ENCODE measurements at regions not wholly inside any gene's neighbourhood (a gene's known extent, or its start where the extent isn't known, plus 50 kb on each side); places are given as distances from the start of the nearest gene placed in this dataset.

DNA sequence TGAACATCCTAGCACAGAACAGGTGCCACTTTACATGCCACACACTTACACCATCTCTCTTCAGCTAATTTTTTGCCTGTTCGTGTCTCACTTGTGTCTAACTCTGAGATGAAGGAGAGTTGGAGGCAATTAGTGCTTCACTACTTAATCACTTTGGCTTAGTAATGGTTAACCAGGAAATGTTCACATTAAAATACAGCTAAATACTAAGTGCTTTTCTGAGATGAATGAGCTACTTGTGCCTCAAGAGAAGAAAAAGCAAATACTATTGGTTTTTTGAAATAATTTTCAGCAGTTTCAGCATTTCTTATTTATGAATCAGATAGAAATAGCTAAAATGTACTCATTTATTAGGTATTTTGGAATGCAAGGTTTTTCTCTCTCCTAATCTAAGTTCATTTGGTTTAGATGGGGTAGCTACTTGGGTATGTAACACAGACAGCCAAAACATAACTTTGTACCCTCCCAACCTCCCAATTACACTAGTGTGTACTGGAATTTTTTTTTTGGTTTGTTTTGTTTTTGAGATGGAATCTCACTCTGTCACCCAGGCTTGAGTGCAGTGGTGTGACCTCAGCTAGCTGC is 1474.1 kb upstream of the SEL1L start:
- H3K27me3 ChIP-seq: no peaks in the 10 kb centered on the region
- DNase-seq (ENCODE audit: low spot score in 2 of 2): no peak
- WGBS: 87% methylated on average over 1 of the region's 1 CpG
- H3K4me3 ChIP-seq: no peak overlapping the region
- H3K27ac ChIP-seq: no peak overlapping the region
- no peaks in the 10 kb centered on the region for H3K4me1 ChIP-seq
- TF ChIP-seq EP300 (IDR thresholded peaks at IDR 0.05): no peak
- no peak for TF ChIP-seq POLR2A (IDR thresholded peaks at IDR 0.05)
- TF ChIP-seq POLR2AphosphoS5 (IDR thresholded peaks at IDR 0.05): no peak
- TF ChIP-seq, protein P1, sequence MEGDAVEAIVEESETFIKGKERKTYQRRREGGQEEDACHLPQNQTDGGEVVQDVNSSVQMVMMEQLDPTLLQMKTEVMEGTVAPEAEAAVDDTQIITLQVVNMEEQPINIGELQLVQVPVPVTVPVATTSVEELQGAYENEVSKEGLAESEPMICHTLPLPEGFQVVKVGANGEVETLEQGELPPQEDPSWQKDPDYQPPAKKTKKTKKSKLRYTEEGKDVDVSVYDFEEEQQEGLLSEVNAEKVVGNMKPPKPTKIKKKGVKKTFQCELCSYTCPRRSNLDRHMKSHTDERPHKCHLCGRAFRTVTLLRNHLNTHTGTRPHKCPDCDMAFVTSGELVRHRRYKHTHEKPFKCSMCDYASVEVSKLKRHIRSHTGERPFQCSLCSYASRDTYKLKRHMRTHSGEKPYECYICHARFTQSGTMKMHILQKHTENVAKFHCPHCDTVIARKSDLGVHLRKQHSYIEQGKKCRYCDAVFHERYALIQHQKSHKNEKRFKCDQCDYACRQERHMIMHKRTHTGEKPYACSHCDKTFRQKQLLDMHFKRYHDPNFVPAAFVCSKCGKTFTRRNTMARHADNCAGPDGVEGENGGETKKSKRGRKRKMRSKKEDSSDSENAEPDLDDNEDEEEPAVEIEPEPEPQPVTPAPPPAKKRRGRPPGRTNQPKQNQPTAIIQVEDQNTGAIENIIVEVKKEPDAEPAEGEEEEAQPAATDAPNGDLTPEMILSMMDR (IDR thresholded peaks at IDR 0.05): no peak
- H3K36me3 ChIP-seq: no peaks in the 10 kb centered on the region
- no peaks in the 10 kb centered on the region for H3K9me3 ChIP-seq

- H3K36me3 ChIP-seq: no peaks in the 10 kb centered on the region
- TF ChIP-seq POLR2A (IDR thresholded peaks at IDR 0.05) (no peak), EP300 (IDR thresholded peaks at IDR 0.05) (no peak), POLR2AphosphoS5 (IDR thresholded peaks at IDR 0.05) (no peak)
- TF ChIP-seq, protein P1 (IDR thresholded peaks at IDR 0.05): no peak
- H3K27ac ChIP-seq: no peak overlapping the region
- no peak for DNase-seq (ENCODE audit: low spot score in 2 of 2)
- H3K27me3 ChIP-seq: no peaks in the 10 kb centered on the region
- no peak overlapping the region for H3K4me3 ChIP-seq
- no peaks in the 10 kb centered on the region for H3K4me1 ChIP-seq
- WGBS: 81% methylated on average over 5 of the region's 5 CpGs
- no peaks in the 10 kb centered on the region for H3K9me3 ChIP-seq
These were observed 1483.6 kb upstream of the SEL1L start for GRCh38 chr14:83017296-83017695.

- H3K9me3 ChIP-seq: no peaks in the 10 kb centered on the region
- no peak overlapping the region for H3K4me3 ChIP-seq
- no peaks in the 10 kb centered on the region for H3K4me1 ChIP-seq
- DNase-seq (ENCODE audit: low spot score in 2 of 2): no peak
- TF ChIP-seq POLR2A (IDR thresholded peaks at IDR 0.05): no peak
- TF ChIP-seq, protein P1 (IDR thresholded peaks at IDR 0.05): no peak
- no peak for TF ChIP-seq EP300 (IDR thresholded peaks at IDR 0.05)
- no peak for TF ChIP-seq POLR2AphosphoS5 (IDR thresholded peaks at IDR 0.05)
- no peak overlapping the region for H3K27ac ChIP-seq
- 79% methylated on average over 3 of the region's 3 CpGs for WGBS
- no peaks in the 10 kb centered on the region for H3K36me3 ChIP-seq
- no peaks in the 10 kb centered on the region for H3K27me3 ChIP-seq
These were observed 1486.2 kb upstream of the SEL1L start for GRCh38 chr14:83019744-83020414.

- TF ChIP-seq, protein P1 (IDR thresholded peaks at IDR 0.05): no peak
- TF ChIP-seq EP300 (IDR thresholded peaks at IDR 0.05) (no peak), POLR2AphosphoS5 (IDR thresholded peaks at IDR 0.05) (no peak), POLR2A (IDR thresholded peaks at IDR 0.05) (no peak)
- Histone ChIP-seq H3K9me3 (no peaks in the 10 kb centered on the region), H3K4me3 (no peak overlapping the region), H3K27me3 (no peaks in the 10 kb centered on the region), H3K27ac (no peak overlapping the region), H3K4me1 (no peaks in the 10 kb centered on the region), H3K36me3 (no peaks in the 10 kb centered on the region)
- no peak for DNase-seq (ENCODE audit: low spot score in 2 of 2)
- WGBS: 83% methylated on average over 2 of the region's 2 CpGs
These were observed 1487.7 kb upstream of the SEL1L start for GRCh38 chr14:83021323-83021722.

- Histone ChIP-seq H3K4me1 (no peaks in the 10 kb centered on the region), H3K27ac (no peak overlapping the region), H3K27me3 (no peaks in the 10 kb centered on the region), H3K9me3 (no peaks in the 10 kb centered on the region), H3K36me3 (no peaks in the 10 kb centered on the region), H3K4me3 (no peak overlapping the region)
- WGBS: 93% methylated on average over 3 of the region's 3 CpGs
- DNase-seq (ENCODE audit: low spot score in 2 of 2): no peak
- TF ChIP-seq, protein P1 (IDR thresholded peaks at IDR 0.05): no peak
These were observed 1489.7 kb upstream of the SEL1L start for GRCh38 chr14:83023369-83023768.
